ENCODE measurements at regions not wholly inside any gene's neighbourhood (a gene's known extent, or its start where the extent isn't known, plus 50 kb on each side); places are given as distances from the start of the nearest gene placed in this dataset.

DNA sequence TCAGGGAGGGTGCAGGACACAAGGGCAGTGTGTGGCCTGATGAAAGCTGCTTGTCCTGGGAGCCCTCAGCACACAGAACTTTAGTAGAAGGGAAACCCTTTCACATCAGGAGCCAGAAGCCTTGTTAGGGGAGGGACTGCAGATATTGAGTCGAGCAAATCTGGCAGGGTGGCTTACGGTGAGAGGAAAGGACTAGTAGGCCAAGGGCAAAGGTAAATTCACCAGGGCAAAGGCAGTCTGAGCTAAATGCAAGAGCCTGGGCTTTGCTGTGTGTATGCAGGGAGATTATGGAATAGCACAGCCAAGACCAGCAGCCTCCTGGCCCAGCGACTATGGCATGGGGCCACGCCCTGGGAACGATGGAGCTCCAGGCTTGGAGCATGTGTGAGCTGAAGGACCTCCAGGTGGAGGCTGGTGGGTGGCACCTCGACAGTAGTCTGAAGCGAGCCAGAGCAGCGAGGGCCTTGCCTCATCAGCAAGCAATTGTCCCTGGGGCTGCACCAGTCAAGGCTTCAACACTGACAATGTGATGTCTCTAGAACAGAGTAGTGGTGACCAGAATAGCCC lies 76.1 kb downstream of the CCR1 start:
- Histone ChIP-seq H3K4me1 (ENCODE audit: control insufficient read depth in 3 of 3, insufficient read depth in 2 of 3, low read depth in 1 of 3, low read length in 2 of 3) (no peaks in the 10 kb centered on the region), H3K36me3 (ENCODE audit: control insufficient read depth in 3 of 3, insufficient read depth in 2 of 3, low read depth in 1 of 3, low read length in 3 of 3) (no peaks in the 10 kb centered on the region), H3K4me3 (ENCODE audit: low read depth in 1 of 3, low read length in 3 of 3) (no peak overlapping the region), H3K27ac (ENCODE audit: low read depth in 1 of 3, low read length in 2 of 3) (no peak overlapping the region), H3K27me3 (ENCODE audit: control insufficient read depth in 3 of 3, insufficient read depth in 3 of 3, low read length in 3 of 3) (peaks cover 0 to under 1% (median 0%) of the 10 kb centered on the region in 3 donors), H3K9me3 (ENCODE audit: control insufficient read depth in 2 of 2, insufficient read depth in 1 of 2, low read depth in 1 of 2, low read length in 1 of 2) (no peaks in the 10 kb centered on the region)
- WGBS, 3 donors = 74 to 80% (median 80%) methylated on average over 8 of the region's 8 CpGs
- FAIRE-seq = no peak
- no peak for DNase-seq

DNA sequence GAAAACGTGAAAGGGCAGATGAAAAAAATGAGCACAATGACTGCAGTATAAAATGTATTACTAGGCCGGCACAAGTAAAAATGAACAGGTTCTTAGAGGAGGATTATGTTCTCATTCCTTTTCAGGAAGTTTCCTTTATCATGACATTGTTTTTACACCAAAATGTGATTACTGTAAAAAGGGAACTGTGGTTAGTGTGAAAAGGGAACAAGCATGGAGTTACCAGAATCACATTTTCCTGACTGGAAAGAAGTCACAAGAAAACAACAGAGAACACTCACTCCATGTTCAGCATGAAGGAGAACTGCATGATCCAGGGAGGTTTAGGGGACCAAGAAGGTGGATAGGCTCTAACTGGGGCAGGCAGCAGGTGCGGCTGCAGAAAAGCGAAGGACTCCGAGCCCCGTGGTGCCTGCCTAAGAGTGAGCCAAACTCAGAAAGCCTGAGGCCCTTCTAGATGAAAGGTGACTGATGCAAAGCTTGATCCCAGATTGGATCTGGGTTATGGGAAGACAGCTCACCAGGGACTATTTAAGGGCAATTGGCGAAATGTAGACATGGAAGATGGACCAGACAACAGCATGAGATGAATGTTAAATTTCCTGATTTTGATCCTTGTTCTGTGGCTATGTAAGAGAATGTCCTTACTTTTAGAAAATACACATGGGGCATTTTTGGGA lies 77.3 kb downstream of the CCR1 start:
- DNase-seq = no peak
- H3K9me3 ChIP-seq (ENCODE audit: control insufficient read depth in 2 of 2, insufficient read depth in 1 of 2, low read depth in 1 of 2, low read length in 1 of 2) = no peaks in the 10 kb centered on the region
- no peak overlapping the region for H3K27ac ChIP-seq (ENCODE audit: low read depth in 1 of 3, low read length in 2 of 3)
- H3K36me3 ChIP-seq (ENCODE audit: control insufficient read depth in 3 of 3, insufficient read depth in 2 of 3, low read depth in 1 of 3, low read length in 3 of 3) = no peaks in the 10 kb centered on the region
- H3K4me3 ChIP-seq (ENCODE audit: low read depth in 1 of 3, low read length in 3 of 3) = no peak overlapping the region
- FAIRE-seq = no peak
- H3K27me3 ChIP-seq (ENCODE audit: control insufficient read depth in 3 of 3, insufficient read depth in 3 of 3, low read length in 3 of 3) = no peaks in the 10 kb centered on the region
- H3K4me1 ChIP-seq (ENCODE audit: control insufficient read depth in 3 of 3, insufficient read depth in 2 of 3, low read depth in 1 of 3, low read length in 2 of 3) = no peaks in the 10 kb centered on the region
- WGBS, 3 donors = 82 to 84% (median 83%) methylated on average over 7 of the region's 7 CpGs

- no peak for FAIRE-seq
- no peaks in the 10 kb centered on the region for H3K27me3 ChIP-seq (ENCODE audit: control insufficient read depth in 3 of 3, insufficient read depth in 3 of 3, low read length in 3 of 3)
These were observed 78.4 kb downstream of the CCR1 start for GRCh38 chr3:46129588-46130272.

DNA sequence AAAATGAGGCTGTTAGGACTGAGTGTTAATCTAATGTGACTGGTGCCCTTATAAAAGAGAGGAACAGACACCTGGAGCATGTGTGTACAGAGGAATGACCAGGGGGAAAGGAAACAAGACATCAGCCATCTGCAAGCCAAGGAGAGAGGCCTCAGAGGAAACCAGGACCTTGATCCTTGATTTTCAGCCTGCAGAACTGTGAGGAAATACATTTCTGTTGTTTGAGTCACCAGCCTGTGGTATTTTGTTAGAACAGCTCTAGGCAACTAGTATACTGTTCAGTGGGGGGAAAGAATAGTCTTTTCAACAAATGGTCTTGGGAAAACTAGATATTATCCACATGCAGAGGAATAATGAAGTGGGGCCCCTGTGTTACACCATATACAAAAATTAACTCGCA lies 80.6 kb downstream of the CCR1 start:
- no peak overlapping the region for H3K27ac ChIP-seq (ENCODE audit: low read depth in 1 of 3, low read length in 2 of 3)
- H3K27me3 ChIP-seq (ENCODE audit: control insufficient read depth in 3 of 3, insufficient read depth in 3 of 3, low read length in 3 of 3) = no peaks in the 10 kb centered on the region
- DNase-seq (peak in 1 of 2 donors; percentile 27), FAIRE-seq (no peak)
- no peaks in the 10 kb centered on the region for H3K9me3 ChIP-seq (ENCODE audit: control insufficient read depth in 2 of 2, insufficient read depth in 1 of 2, low read depth in 1 of 2, low read length in 1 of 2)
- WGBS, 3 donors = 88 to 98% (median 90%) methylated on average over 1 of the region's 1 CpG
- H3K4me1 ChIP-seq (ENCODE audit: control insufficient read depth in 3 of 3, insufficient read depth in 2 of 3, low read depth in 1 of 3, low read length in 2 of 3) = peaks cover 0 to 3% (median 0%) of the 10 kb centered on the region in 3 donors
- H3K4me3 ChIP-seq (ENCODE audit: low read depth in 1 of 3, low read length in 3 of 3) = no peak overlapping the region
- H3K36me3 ChIP-seq (ENCODE audit: control insufficient read depth in 3 of 3, insufficient read depth in 2 of 3, low read depth in 1 of 3, low read length in 3 of 3) = no peaks in the 10 kb centered on the region

More at GRCh38 chr3:46129588-46130272, 78.4 kb downstream of the CCR1 start:
- Histone ChIP-seq H3K4me3 (ENCODE audit: low read depth in 1 of 3, low read length in 3 of 3) (no peak overlapping the region), H3K27ac (ENCODE audit: low read depth in 1 of 3, low read length in 2 of 3) (no peak overlapping the region), H3K36me3 (ENCODE audit: control insufficient read depth in 3 of 3, insufficient read depth in 2 of 3, low read depth in 1 of 3, low read length in 3 of 3) (no peaks in the 10 kb centered on the region), H3K4me1 (ENCODE audit: control insufficient read depth in 3 of 3, insufficient read depth in 2 of 3, low read depth in 1 of 3, low read length in 2 of 3) (no peaks in the 10 kb centered on the region), H3K9me3 (ENCODE audit: control insufficient read depth in 2 of 2, insufficient read depth in 1 of 2, low read depth in 1 of 2, low read length in 1 of 2) (no peaks in the 10 kb centered on the region)
- WGBS, 3 donors = 58 to 82% (median 69%) methylated on average over 3 of the region's 3 CpGs
- no peak for DNase-seq

- H3K4me3 ChIP-seq (ENCODE audit: low read depth in 1 of 3, low read length in 3 of 3) = no peak overlapping the region
- FAIRE-seq = no peak
- peaks cover 0 to 3% (median 0%) of the 10 kb centered on the region in 3 donors for H3K4me1 ChIP-seq (ENCODE audit: control insufficient read depth in 3 of 3, insufficient read depth in 2 of 3, low read depth in 1 of 3, low read length in 2 of 3)
- DNase-seq = no peak
- H3K9me3 ChIP-seq (ENCODE audit: control insufficient read depth in 2 of 2, insufficient read depth in 1 of 2, low read depth in 1 of 2, low read length in 1 of 2) = no peaks in the 10 kb centered on the region
- no peaks in the 10 kb centered on the region for H3K36me3 ChIP-seq (ENCODE audit: control insufficient read depth in 3 of 3, insufficient read depth in 2 of 3, low read depth in 1 of 3, low read length in 3 of 3)
- 65 to 79% (median 78%) methylated on average over 6 of the region's 6 CpGs for WGBS, 3 donors
- H3K27ac ChIP-seq (ENCODE audit: low read depth in 1 of 3, low read length in 2 of 3) = peak overlapping the region in 1 of 3 donors; percentile 45
- peaks cover 0 to 1% (median 0%) of the 10 kb centered on the region in 3 donors for H3K27me3 ChIP-seq (ENCODE audit: control insufficient read depth in 3 of 3, insufficient read depth in 3 of 3, low read length in 3 of 3)
These were observed 83.6 kb downstream of the CCR1 start for GRCh38 chr3:46124216-46125177.

DNA sequence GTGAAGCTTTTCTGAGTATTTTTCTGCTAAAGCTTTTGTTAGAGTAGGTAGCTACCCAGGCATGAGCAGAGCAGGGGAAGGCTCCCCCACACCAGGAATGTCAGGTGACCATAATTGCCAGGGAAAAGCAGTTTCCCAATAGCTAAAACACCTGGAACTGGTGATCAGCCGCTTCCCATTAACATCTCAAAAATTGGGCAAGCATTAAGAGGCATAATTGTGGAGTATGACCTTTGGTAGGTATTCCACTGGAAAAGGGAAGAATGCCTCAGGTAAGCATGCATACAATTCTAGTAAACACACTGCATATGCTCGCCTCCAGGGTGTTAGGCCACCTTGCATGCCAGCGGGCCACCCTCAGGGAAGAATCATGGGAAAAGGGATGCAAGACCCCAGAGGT lies 84.5 kb downstream of the CCR1 start:
- Histone ChIP-seq H3K9me3 (ENCODE audit: control insufficient read depth in 2 of 2, insufficient read depth in 1 of 2, low read depth in 1 of 2, low read length in 1 of 2) (no peaks in the 10 kb centered on the region), H3K4me3 (ENCODE audit: low read depth in 1 of 3, low read length in 3 of 3) (no peak overlapping the region), H3K4me1 (ENCODE audit: control insufficient read depth in 3 of 3, insufficient read depth in 2 of 3, low read depth in 1 of 3, low read length in 2 of 3) (peaks cover 0 to 3% (median 0%) of the 10 kb centered on the region in 3 donors), H3K27ac (ENCODE audit: low read depth in 1 of 3, low read length in 2 of 3) (no peak overlapping the region), H3K36me3 (ENCODE audit: control insufficient read depth in 3 of 3, insufficient read depth in 2 of 3, low read depth in 1 of 3, low read length in 3 of 3) (no peaks in the 10 kb centered on the region), H3K27me3 (ENCODE audit: control insufficient read depth in 3 of 3, insufficient read depth in 3 of 3, low read length in 3 of 3) (peaks cover 0 to 3% (median 0%) of the 10 kb centered on the region in 3 donors)
- DNase-seq (no peak), FAIRE-seq (no peak)
- 67 to 84% (median 82%) methylated on average over 3 of the region's 3 CpGs for WGBS, 3 donors

- FAIRE-seq = no peak
- Histone ChIP-seq H3K4me1 (ENCODE audit: control insufficient read depth in 3 of 3, insufficient read depth in 2 of 3, low read depth in 1 of 3, low read length in 2 of 3) (peaks cover 0 to 3% (median 0%) of the 10 kb centered on the region in 3 donors), H3K27ac (ENCODE audit: low read depth in 1 of 3, low read length in 2 of 3) (no peak overlapping the region), H3K4me3 (ENCODE audit: low read depth in 1 of 3, low read length in 3 of 3) (no peak overlapping the region), H3K9me3 (ENCODE audit: control insufficient read depth in 2 of 2, insufficient read depth in 1 of 2, low read depth in 1 of 2, low read length in 1 of 2) (no peaks in the 10 kb centered on the region), H3K27me3 (ENCODE audit: control insufficient read depth in 3 of 3, insufficient read depth in 3 of 3, low read length in 3 of 3) (peaks cover 0 to 3% (median 0%) of the 10 kb centered on the region in 3 donors), H3K36me3 (ENCODE audit: control insufficient read depth in 3 of 3, insufficient read depth in 2 of 3, low read depth in 1 of 3, low read length in 3 of 3) (no peaks in the 10 kb centered on the region)
- no peak for DNase-seq
- 66 to 78% (median 78%) methylated on average over 2 of the region's 2 CpGs for WGBS, 3 donors
These were observed 86.0 kb downstream of the CCR1 start for GRCh38 chr3:46122091-46122490.

GRCh38 chr3:46120983-46121382 lies 87.1 kb downstream of the CCR1 start:
- H3K4me1 ChIP-seq (ENCODE audit: control insufficient read depth in 3 of 3, insufficient read depth in 2 of 3, low read depth in 1 of 3, low read length in 2 of 3) = peaks cover 0 to 3% (median 0%) of the 10 kb centered on the region in 3 donors
- H3K27me3 ChIP-seq (ENCODE audit: control insufficient read depth in 3 of 3, insufficient read depth in 3 of 3, low read length in 3 of 3) = peaks cover 0 to 3% (median 0%) of the 10 kb centered on the region in 3 donors
- no peak for DNase-seq
- H3K4me3 ChIP-seq (ENCODE audit: low read depth in 1 of 3, low read length in 3 of 3) = no peak overlapping the region
- no peak overlapping the region for H3K27ac ChIP-seq (ENCODE audit: low read depth in 1 of 3, low read length in 2 of 3)
- H3K9me3 ChIP-seq (ENCODE audit: control insufficient read depth in 2 of 2, insufficient read depth in 1 of 2, low read depth in 1 of 2, low read length in 1 of 2) = no peaks in the 10 kb centered on the region
- no peak for FAIRE-seq
- 27 to 48% (median 31%) methylated on average over 1 of the region's 1 CpG for WGBS, 3 donors
- no peaks in the 10 kb centered on the region for H3K36me3 ChIP-seq (ENCODE audit: control insufficient read depth in 3 of 3, insufficient read depth in 2 of 3, low read depth in 1 of 3, low read length in 3 of 3)

All from small intestine (tissue), 7 donors.